ENCODE measurements at regions not wholly inside any gene's neighbourhood (a gene's known extent, or its start where the extent isn't known, plus 50 kb on each side); places are given as distances from the start of the nearest gene placed in this dataset.

DNA sequence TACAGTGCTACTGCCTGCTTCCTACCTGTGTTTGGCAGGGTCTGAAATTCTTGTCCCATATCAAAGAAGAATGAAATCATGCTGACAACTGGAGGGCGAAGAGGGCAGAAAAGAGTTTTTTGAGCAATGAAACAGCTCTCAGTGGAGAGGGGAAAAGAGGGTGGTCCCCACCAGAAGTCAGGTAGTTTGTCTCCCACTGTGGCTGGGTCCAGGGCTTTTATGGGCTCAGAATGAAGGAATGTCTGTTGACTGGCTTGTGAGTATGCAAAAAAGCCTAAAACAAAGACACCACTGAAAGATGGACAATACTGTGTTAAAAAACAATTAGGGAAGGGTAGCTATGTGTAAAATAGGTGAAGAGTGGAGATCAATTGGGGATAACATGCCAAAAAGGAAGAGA, 115.0 kb downstream of the ADAM29 start:
- Histone ChIP-seq H3K9ac (ENCODE audit: low read length) (no peak overlapping the region), H3K9me2 (ENCODE audit: insufficient read depth) (no peaks in the 10 kb centered on the region), H3K36me3 (ENCODE audit: control insufficient read depth in 1 of 2, insufficient read depth in 2 of 2, low read length in 2 of 2) (no peaks in the 10 kb centered on the region), H2AFZ (ENCODE audit: low read depth, low read length, poor library complexity, severe bottlenecking) (no peak overlapping the region), H3K9me3 (ENCODE audit: control insufficient read depth in 1 of 2, insufficient read depth in 1 of 2, low read depth in 1 of 2, low read length in 2 of 2) (no peaks in the 10 kb centered on the region), H3K27me3 (ENCODE audit: insufficient read depth, low read length) (no peaks in the 10 kb centered on the region), H3K4me3 (replicated peaks in 1 of 2; ENCODE audit: low read depth in 1 of 2, low read length in 2 of 2) (no peak overlapping the region), H3K79me2 (ENCODE audit: insufficient read depth, low read length) (no peaks in the 10 kb centered on the region), H3K4me2 (ENCODE audit: low read length) (no peak overlapping the region), H3K4me1 (ENCODE audit: control insufficient read depth in 1 of 2, insufficient read depth in 2 of 2, low read length in 2 of 2) (no peaks in the 10 kb centered on the region), H3K27ac (ENCODE audit: low read depth, low read length) (no peak overlapping the region), H4K20me1 (ENCODE audit: insufficient read depth) (no peaks in the 10 kb centered on the region)
- ChIA-PET POLR2A (no interaction called here), CTCF (no interaction called here), RAD21 (ENCODE audit: low non-redundant PET in 1 of 2, low total read pairs in 2 of 2, uncharacterized antibody in 2 of 2, unreplicated experiment in 2 of 2) (no interaction called here)
- no peak for ATAC-seq
- TF ChIP-seq, protein P1, sequence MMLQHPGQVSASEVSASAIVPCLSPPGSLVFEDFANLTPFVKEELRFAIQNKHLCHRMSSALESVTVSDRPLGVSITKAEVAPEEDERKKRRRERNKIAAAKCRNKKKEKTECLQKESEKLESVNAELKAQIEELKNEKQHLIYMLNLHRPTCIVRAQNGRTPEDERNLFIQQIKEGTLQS (IDR thresholded peaks at IDR 0.05) = no peak
- TF ChIP-seq ZNF274 (IDR thresholded peaks at IDR 0.05; ENCODE audit: low read depth, low read length) = no peak
- no peak for TF ChIP-seq SIN3A (IDR thresholded peaks at IDR 0.05; ENCODE audit: low read depth)
- no peak for TF ChIP-seq TCF7L2 (IDR thresholded peaks at IDR 0.05; ENCODE audit: borderline replicate concordance, extremely low read depth, insufficient read depth, insufficient read length)
- TF ChIP-seq, protein P2, sequence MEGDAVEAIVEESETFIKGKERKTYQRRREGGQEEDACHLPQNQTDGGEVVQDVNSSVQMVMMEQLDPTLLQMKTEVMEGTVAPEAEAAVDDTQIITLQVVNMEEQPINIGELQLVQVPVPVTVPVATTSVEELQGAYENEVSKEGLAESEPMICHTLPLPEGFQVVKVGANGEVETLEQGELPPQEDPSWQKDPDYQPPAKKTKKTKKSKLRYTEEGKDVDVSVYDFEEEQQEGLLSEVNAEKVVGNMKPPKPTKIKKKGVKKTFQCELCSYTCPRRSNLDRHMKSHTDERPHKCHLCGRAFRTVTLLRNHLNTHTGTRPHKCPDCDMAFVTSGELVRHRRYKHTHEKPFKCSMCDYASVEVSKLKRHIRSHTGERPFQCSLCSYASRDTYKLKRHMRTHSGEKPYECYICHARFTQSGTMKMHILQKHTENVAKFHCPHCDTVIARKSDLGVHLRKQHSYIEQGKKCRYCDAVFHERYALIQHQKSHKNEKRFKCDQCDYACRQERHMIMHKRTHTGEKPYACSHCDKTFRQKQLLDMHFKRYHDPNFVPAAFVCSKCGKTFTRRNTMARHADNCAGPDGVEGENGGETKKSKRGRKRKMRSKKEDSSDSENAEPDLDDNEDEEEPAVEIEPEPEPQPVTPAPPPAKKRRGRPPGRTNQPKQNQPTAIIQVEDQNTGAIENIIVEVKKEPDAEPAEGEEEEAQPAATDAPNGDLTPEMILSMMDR (IDR thresholded peaks at IDR 0.05 in 2 of 3, conservative IDR thresholded peaks at IDR 0.05 in 1 of 3; ENCODE audit: borderline replicate concordance in 1 of 3, insufficient read depth in 1 of 3, low read depth in 2 of 3, low read length in 2 of 3) = no peak
- TF ChIP-seq ELF1 (IDR thresholded peaks at IDR 0.05; ENCODE audit: borderline replicate concordance, low read depth) = no peak
- TF ChIP-seq CBX3 (IDR thresholded peaks at IDR 0.05; ENCODE audit: low read depth) = no peak
- TF ChIP-seq JUND (IDR thresholded peaks at IDR 0.05) = no peak
- TF ChIP-seq CEBPB (IDR thresholded peaks at IDR 0.05; ENCODE audit: low read depth) = no peak
- TF ChIP-seq FOSL1 (IDR thresholded peaks at IDR 0.05; ENCODE audit: low read depth) = no peak
- no peak for TF ChIP-seq YY1 (IDR thresholded peaks at IDR 0.05; ENCODE audit: extremely low read depth, insufficient replicate concordance, low read depth, low read length)
- no peak for TF ChIP-seq EZH2 (IDR thresholded peaks at IDR 0.05)
- TF ChIP-seq SP1 (IDR thresholded peaks at IDR 0.05; ENCODE audit: low read depth) = no peak
- no TSS peak for BruUV-seq (replicated peaks)
- no peak for DNase-seq (ENCODE audit: low read depth, low spot score)
- intact Hi-C loops (cut with micrococcal nuclease) = no loop called here
